B cell (primary cell): ENCODE measurements at regions not wholly inside any gene's neighbourhood (a gene's known extent, or its start where the extent isn't known, plus 50 kb on each side); places are given as distances from the start of the nearest gene placed in this dataset.

Experiments used
- ATAC-seq: fragments of 200-7000 bp; cut with Tn5 transposase; one replicate; pipeline ENCODE4 v1.10.0; 2021; ENCODE audit warnings: low read depth, mild to moderate bottlenecking, moderate number of reproducible peaks, moderate library complexity
- CTCF ChIA-PET: fragments of 350-600 bp; sonication (Branson Sonifier 250); formaldehyde crosslinking; loops from one replicate; lab custom pipeline; 2021; ENCODE audit warnings: antibody characterized with exemption, inconsistent platforms; lab: Charles Lee
- POLR2A ChIA-PET: fragments of 350-600 bp; sonication (Branson Sonifier 250); formaldehyde crosslinking; loops from one replicate; lab custom pipeline; 2021; ENCODE audit warnings: antibody characterized with exemption; lab: Charles Lee
- DNase-seq: peaks from one replicate; pipeline ENCODE4 v3.0.0; 2013
- H2AFZ ChIP-seq: 2 replicates; pipeline ENCODE4 v1.6.1; 2012; ENCODE audit warnings: mild to moderate bottlenecking, low read depth, low read length; ENCODE audit not compliant: insufficient read depth, poor library complexity, severe bottlenecking
- H3K27ac ChIP-seq, 2 donors: 1 replicate in 1 of 2; 2 replicates in 1 of 2; pipeline ENCODE4 v1.5.1; 2012 to 2013; ENCODE audit warnings: low read length in 2 of 2, mild to moderate bottlenecking in 2 of 2, moderate library complexity in 1 of 2
- H3K27me3 ChIP-seq, 4 experiments: fragments of 200-600 bp in 1 of 4; sonication (generic) in 1 of 4; replicated peaks in 1 of 4; 1 replicate in 2 of 4; 2 replicates in 2 of 4; pipeline versions ENCODE4 v1.6.1 to v1.7.0; 2013 to 2016; ENCODE audit warnings: low read length in 3 of 4, mild to moderate bottlenecking in 2 of 4, mixed read lengths in 1 of 4, moderate library complexity in 1 of 4; ENCODE audit not compliant: insufficient read depth in 4 of 4, control insufficient read depth in 3 of 4; ENCODE audit errors: control extremely low read depth in 1 of 4
- H3K36me3 ChIP-seq, 2 experiments: replicated peaks in 1 of 2; 1 replicate in 1 of 2; 2 replicates in 1 of 2; pipeline versions ENCODE4 v1.6.1 to v1.7.1; 2013; ENCODE audit warnings: low read length in 1 of 2; ENCODE audit not compliant: insufficient read depth in 2 of 2, control insufficient read depth in 1 of 2; ENCODE audit errors: control extremely low read depth in 1 of 2, extremely low read depth in 1 of 2
- H3K4me1 ChIP-seq, 2 donors: fragments of 200-600 bp in 1 of 2; sonication (generic) in 1 of 2; 1 replicate in 1 of 2; 2 replicates in 1 of 2; pipeline versions ENCODE4 v1.5.1 to v1.6.1; 2013 to 2017; ENCODE audit warnings: low read length in 2 of 2; ENCODE audit not compliant: control insufficient read depth in 2 of 2, insufficient read depth in 2 of 2
- H3K4me2 ChIP-seq: replicated peaks from 2 replicates; pipeline ENCODE3; 2012; ENCODE audit warnings: mild to moderate bottlenecking, low read depth, low read length; ENCODE audit not compliant: poor library complexity, severe bottlenecking
- H3K4me3 ChIP-seq, 5 experiments: fragments of 200-600 bp in 1 of 5; sonication (generic) in 1 of 5; 1 replicate in 3 of 5; 2 replicates in 2 of 5; pipeline versions ENCODE4 v1.5.1 to v1.7.0; 2011 to 2016; ENCODE audit warnings: low read length in 4 of 5, mild to moderate bottlenecking in 4 of 5, low read depth in 2 of 5, control low read depth in 1 of 5, moderate library complexity in 1 of 5; ENCODE audit not compliant: insufficient read depth in 1 of 5; ENCODE audit errors: control extremely low read depth in 1 of 5, extremely low read depth in 1 of 5
- H3K79me2 ChIP-seq: fragments of 200-600 bp; sonication (generic); one replicate; pipeline ENCODE4 v1.6.0; 2016; ENCODE audit warnings: low read length; ENCODE audit not compliant: control insufficient read depth, insufficient read depth
- H3K9ac ChIP-seq: fragments of 200-600 bp; sonication (generic); 2 replicates; pipeline ENCODE4 v1.6.1; 2017; ENCODE audit warnings: mild to moderate bottlenecking, low read length, moderate library complexity
- H3K9me3 ChIP-seq, 3 donors: one replicate each; pipeline versions ENCODE4 v1.6.1 to v1.7.1; 2013; ENCODE audit warnings: low read length in 2 of 3; ENCODE audit not compliant: control insufficient read depth in 2 of 3, insufficient read depth in 1 of 3; ENCODE audit errors: control extremely low read depth in 1 of 3
- H4K20me1 ChIP-seq: 2 replicates; pipeline ENCODE4 v1.6.0; 2012; ENCODE audit warnings: mild to moderate bottlenecking, low read length; ENCODE audit not compliant: insufficient read depth, control insufficient read depth, poor library complexity, severe bottlenecking
- H3K27ac Mint-ChIP-seq: one replicate; pipeline ENCODE4 v1.8.0; 2021; ENCODE audit warnings: mixed read lengths
- H3K27me3 Mint-ChIP-seq: one replicate; pipeline ENCODE4 v1.8.0; 2021; ENCODE audit warnings: mixed read lengths
- H3K4me1 Mint-ChIP-seq: one replicate; pipeline ENCODE4 v1.8.0; 2021; ENCODE audit warnings: mixed read lengths
- H3K4me3 Mint-ChIP-seq: one replicate; pipeline ENCODE4 v1.8.0; 2021; ENCODE audit warnings: mixed read lengths
- H3K9me3 Mint-ChIP-seq: one replicate; pipeline ENCODE4 v1.8.0; 2022; ENCODE audit warnings: mixed read lengths; ENCODE audit not compliant: insufficient read depth
- CTCF ChIP-seq: fragments of 200-600 bp; IDR thresholded peaks from one replicate; pipeline ENCODE4 v1.8.0; 2022; ENCODE audit warnings: antibody characterized with exemption, mild to moderate bottlenecking
- EZH2 ChIP-seq: IDR thresholded peaks from 2 replicates; pipeline ENCODE4 v1.6.1; 2012; ENCODE audit warnings: borderline replicate concordance, low read depth, mild to moderate bottlenecking, moderate library complexity, low read length; ENCODE audit not compliant: insufficient read depth, poor library complexity, severe bottlenecking
- WGBS: methylation state at CpG from one replicate; pipeline ENCODE4 v1.1.5; 2013; ENCODE audit warnings: missing lambda C conversion rate; ENCODE audit not compliant: insufficient coverage; 5-methylcytosine and 5-hydroxymethylcytosine counted together
- intact Hi-C: fragments of 100-400 bp; cut with micrococcal nuclease; formaldehyde crosslinking; loops from one replicate; pipeline ENCODE4 v1.10.0; 2022

- no peaks in the 10 kb centered on the region for H3K4me1 Mint-ChIP-seq
- H3K4me3 ChIP-seq = no peak overlapping the region
- DNase-seq = no peak
- H3K4me1 ChIP-seq = no peaks in the 10 kb centered on the region
- no peaks in the 10 kb centered on the region for H3K27me3 Mint-ChIP-seq
- WGBS = 100% methylated on average over 2 of the region's 3 CpGs
- POLR2A ChIA-PET = no interaction called here
- no peaks in the 10 kb centered on the region for H3K9me3 ChIP-seq
- no peaks in the 10 kb centered on the region for H3K79me2 ChIP-seq
- no peak overlapping the region for H3K27ac Mint-ChIP-seq
- H3K27ac ChIP-seq = no peak overlapping the region
- H4K20me1 ChIP-seq = no peaks in the 10 kb centered on the region
- ATAC-seq = no peak
- no peaks in the 10 kb centered on the region for H3K27me3 ChIP-seq
- H3K36me3 ChIP-seq = no peaks in the 10 kb centered on the region
- H3K9ac ChIP-seq = no peak overlapping the region
- H3K9me3 Mint-ChIP-seq = no peaks in the 10 kb centered on the region
- no peak overlapping the region for H3K4me2 ChIP-seq
- CTCF ChIA-PET = no interaction called here
- H2AFZ ChIP-seq = no peak overlapping the region
- intact Hi-C loops = no loop called here
- no peak for TF ChIP-seq CTCF
- TF ChIP-seq EZH2 = no peak
- no peak overlapping the region for H3K4me3 Mint-ChIP-seq
Observed at GRCh38 chr6:133606852-133607251, 282.1 kb upstream of the TCF21 start.

- H3K4me1 Mint-ChIP-seq = no peaks in the 10 kb centered on the region
- 94% methylated on average over 8 of the region's 9 CpGs for WGBS
- intact Hi-C loops = no loop called here
Observed at GRCh38 chr6:133608620-133609019, 280.3 kb upstream of the TCF21 start.

More at GRCh38 chr6:133608620-133609019, 280.3 kb upstream of the TCF21 start:
- ATAC-seq = no peak
- no peaks in the 10 kb centered on the region for H4K20me1 ChIP-seq
- H3K9me3 Mint-ChIP-seq = no peaks in the 10 kb centered on the region
- no peak overlapping the region for H3K27ac ChIP-seq
- H2AFZ ChIP-seq = no peak overlapping the region
- ChIA-PET CTCF (no interaction called here), POLR2A (no interaction called here)
- H3K9me3 ChIP-seq = no peaks in the 10 kb centered on the region
- TF ChIP-seq CTCF = no peak
- TF ChIP-seq EZH2 = no peak
- no peaks in the 10 kb centered on the region for H3K4me1 ChIP-seq
- no peak overlapping the region for H3K9ac ChIP-seq
- no peaks in the 10 kb centered on the region for H3K27me3 ChIP-seq
- H3K4me3 ChIP-seq = no peak overlapping the region
- H3K4me3 Mint-ChIP-seq = no peak overlapping the region
- no peaks in the 10 kb centered on the region for H3K36me3 ChIP-seq
- no peak overlapping the region for H3K27ac Mint-ChIP-seq
- H3K27me3 Mint-ChIP-seq = no peaks in the 10 kb centered on the region
- no peaks in the 10 kb centered on the region for H3K79me2 ChIP-seq
- H3K4me2 ChIP-seq = no peak overlapping the region
- no peak for DNase-seq
